ENCODE measurements at regions not wholly inside any gene's neighbourhood (a gene's known extent, or its start where the extent isn't known, plus 50 kb on each side); places are given as distances from the start of the nearest gene placed in this dataset.

GRCh38 chr12:23333938-23334337, 615.5 kb downstream of the SOX5 start:
- no peak overlapping the region for H2AFZ ChIP-seq (ENCODE audit: low read depth, low read length, severe bottlenecking)
- TF ChIP-seq EZH2phosphoT487 (conservative IDR thresholded peaks at IDR 0.05; ENCODE audit: low read length) = no peak
- no peaks in the 10 kb centered on the region for H3K9me3 ChIP-seq (ENCODE audit: insufficient read depth, low read length)

DNA sequence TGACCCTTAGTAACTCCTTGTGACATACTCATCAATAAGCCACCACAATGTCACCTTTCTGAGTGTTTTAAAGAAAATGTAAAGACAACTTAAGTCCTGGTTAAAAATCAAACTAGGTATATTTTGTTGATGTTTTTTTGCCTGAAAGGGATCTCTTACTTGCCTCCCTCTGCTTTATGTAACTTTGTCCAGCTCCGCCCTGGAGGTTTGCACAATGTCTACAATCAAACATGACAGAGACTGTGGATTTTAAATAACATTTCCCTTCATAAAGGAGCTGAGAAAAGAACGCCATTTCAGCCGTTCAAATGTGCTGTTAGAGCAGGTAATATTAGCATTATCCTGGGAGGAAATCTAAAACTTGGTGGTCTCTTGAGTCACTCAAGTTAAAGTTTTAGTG, 613.9 kb downstream of the SOX5 start:
- Histone ChIP-seq H3K27ac (ENCODE audit: low read depth, low read length) (no peak overlapping the region), H3K9me2 (replicated peaks; ENCODE audit: insufficient read depth, low read length) (no peaks in the 10 kb centered on the region)
- TF ChIP-seq EZH2phosphoT487 (conservative IDR thresholded peaks at IDR 0.05; ENCODE audit: low read length) = no peak
- TF ChIP-seq, protein P1, sequence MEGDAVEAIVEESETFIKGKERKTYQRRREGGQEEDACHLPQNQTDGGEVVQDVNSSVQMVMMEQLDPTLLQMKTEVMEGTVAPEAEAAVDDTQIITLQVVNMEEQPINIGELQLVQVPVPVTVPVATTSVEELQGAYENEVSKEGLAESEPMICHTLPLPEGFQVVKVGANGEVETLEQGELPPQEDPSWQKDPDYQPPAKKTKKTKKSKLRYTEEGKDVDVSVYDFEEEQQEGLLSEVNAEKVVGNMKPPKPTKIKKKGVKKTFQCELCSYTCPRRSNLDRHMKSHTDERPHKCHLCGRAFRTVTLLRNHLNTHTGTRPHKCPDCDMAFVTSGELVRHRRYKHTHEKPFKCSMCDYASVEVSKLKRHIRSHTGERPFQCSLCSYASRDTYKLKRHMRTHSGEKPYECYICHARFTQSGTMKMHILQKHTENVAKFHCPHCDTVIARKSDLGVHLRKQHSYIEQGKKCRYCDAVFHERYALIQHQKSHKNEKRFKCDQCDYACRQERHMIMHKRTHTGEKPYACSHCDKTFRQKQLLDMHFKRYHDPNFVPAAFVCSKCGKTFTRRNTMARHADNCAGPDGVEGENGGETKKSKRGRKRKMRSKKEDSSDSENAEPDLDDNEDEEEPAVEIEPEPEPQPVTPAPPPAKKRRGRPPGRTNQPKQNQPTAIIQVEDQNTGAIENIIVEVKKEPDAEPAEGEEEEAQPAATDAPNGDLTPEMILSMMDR (IDR thresholded peaks at IDR 0.05; ENCODE audit: insufficient read depth, low read length, poor library complexity, severe bottlenecking) = no peak

More at GRCh38 chr12:23333938-23334337, 615.5 kb downstream of the SOX5 start:
- H3K9me2 ChIP-seq (replicated peaks; ENCODE audit: insufficient read depth, low read length) = no peaks in the 10 kb centered on the region
- H3K27me3 ChIP-seq (ENCODE audit: low read length) = no peaks in the 10 kb centered on the region
- no peaks in the 10 kb centered on the region for H3F3A ChIP-seq (ENCODE audit: insufficient read depth)
- H3K79me2 ChIP-seq (ENCODE audit: insufficient read depth, low read length) = no peaks in the 10 kb centered on the region
- no peak overlapping the region for H3K4me3 ChIP-seq (ENCODE audit: insufficient read depth, low read length, poor library complexity, severe bottlenecking)
- H3K36me3 ChIP-seq (ENCODE audit: low read length) = no peaks in the 10 kb centered on the region
- H3K27ac ChIP-seq (ENCODE audit: low read depth, low read length) = no peak overlapping the region
- no peak overlapping the region for H3K9ac ChIP-seq (ENCODE audit: low read length)
- H3K4me2 ChIP-seq (ENCODE audit: low read depth, low read length, poor library complexity, severe bottlenecking) = no peak overlapping the region
- H4K20me1 ChIP-seq (ENCODE audit: low read depth, low read length) = no peaks in the 10 kb centered on the region

DNA sequence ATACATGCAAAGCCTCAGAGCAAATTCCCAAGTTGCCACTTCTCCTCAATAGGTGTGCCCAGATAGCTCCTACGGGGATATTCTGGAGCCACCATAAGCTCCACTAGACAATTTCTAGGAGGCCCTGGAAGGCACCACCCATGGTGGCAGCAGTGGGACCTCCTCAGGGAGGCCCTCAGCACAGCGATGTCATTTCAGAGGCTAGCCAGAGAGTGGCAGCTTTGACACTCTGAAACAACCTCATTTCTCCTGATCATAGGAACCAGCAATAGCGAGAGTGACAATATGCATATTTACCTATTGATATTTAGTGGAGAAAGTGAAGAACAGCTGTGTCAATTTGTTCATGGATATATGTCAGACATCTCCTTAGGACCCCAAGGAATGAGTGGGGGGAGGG, 612.3 kb downstream of the SOX5 start:
- no peaks in the 10 kb centered on the region for H4K20me1 ChIP-seq (ENCODE audit: low read depth, low read length)

More for the DNA sequence above, 613.9 kb downstream of the SOX5 start:
- Histone ChIP-seq H2AFZ (ENCODE audit: low read depth, low read length, severe bottlenecking) (no peak overlapping the region), H3K9me3 (ENCODE audit: insufficient read depth, low read length) (no peaks in the 10 kb centered on the region), H3K27me3 (ENCODE audit: low read length) (no peaks in the 10 kb centered on the region), H3K79me2 (ENCODE audit: insufficient read depth, low read length) (no peaks in the 10 kb centered on the region), H4K20me1 (ENCODE audit: low read depth, low read length) (no peaks in the 10 kb centered on the region), H3K4me3 (ENCODE audit: insufficient read depth, low read length, poor library complexity, severe bottlenecking) (no peak overlapping the region), H3K36me3 (ENCODE audit: low read length) (no peaks in the 10 kb centered on the region), H3K9ac (ENCODE audit: low read length) (no peak overlapping the region), H3K4me2 (ENCODE audit: low read depth, low read length, poor library complexity, severe bottlenecking) (no peak overlapping the region), H3F3A (ENCODE audit: insufficient read depth) (no peaks in the 10 kb centered on the region)

GRCh38 chr12:23340351-23340750, 609.1 kb downstream of the SOX5 start:
- no peaks in the 10 kb centered on the region for H3F3A ChIP-seq (ENCODE audit: insufficient read depth)
- TF ChIP-seq EZH2phosphoT487 (conservative IDR thresholded peaks at IDR 0.05; ENCODE audit: low read length) = no peak
- TF ChIP-seq, protein P1 (IDR thresholded peaks at IDR 0.05; ENCODE audit: insufficient read depth, low read length, poor library complexity, severe bottlenecking) = no peak
- no peak overlapping the region for H3K9ac ChIP-seq (ENCODE audit: low read length)
- no peaks in the 10 kb centered on the region for H4K20me1 ChIP-seq (ENCODE audit: low read depth, low read length)
- H3K9me3 ChIP-seq (ENCODE audit: insufficient read depth, low read length) = no peaks in the 10 kb centered on the region
- no peaks in the 10 kb centered on the region for H3K79me2 ChIP-seq (ENCODE audit: insufficient read depth, low read length)
- no peak overlapping the region for H2AFZ ChIP-seq (ENCODE audit: low read depth, low read length, severe bottlenecking)
- no peaks in the 10 kb centered on the region for H3K27me3 ChIP-seq (ENCODE audit: low read length)
- no peaks in the 10 kb centered on the region for H3K36me3 ChIP-seq (ENCODE audit: low read length)
- H3K4me2 ChIP-seq (ENCODE audit: low read depth, low read length, poor library complexity, severe bottlenecking) = no peak overlapping the region
- no peaks in the 10 kb centered on the region for H3K9me2 ChIP-seq (replicated peaks; ENCODE audit: insufficient read depth, low read length)
- H3K27ac ChIP-seq (ENCODE audit: low read depth, low read length) = no peak overlapping the region
- no peak overlapping the region for H3K4me3 ChIP-seq (ENCODE audit: insufficient read depth, low read length, poor library complexity, severe bottlenecking)

More for the DNA sequence above, 612.3 kb downstream of the SOX5 start:
- TF ChIP-seq EZH2phosphoT487 (conservative IDR thresholded peaks at IDR 0.05; ENCODE audit: low read length) = no peak
- TF ChIP-seq, protein P1 (IDR thresholded peaks at IDR 0.05; ENCODE audit: insufficient read depth, low read length, poor library complexity, severe bottlenecking) = no peak
- Histone ChIP-seq H3K79me2 (ENCODE audit: insufficient read depth, low read length) (no peaks in the 10 kb centered on the region), H2AFZ (ENCODE audit: low read depth, low read length, severe bottlenecking) (no peak overlapping the region), H3K27me3 (ENCODE audit: low read length) (no peaks in the 10 kb centered on the region), H3K4me3 (ENCODE audit: insufficient read depth, low read length, poor library complexity, severe bottlenecking) (no peak overlapping the region), H3F3A (ENCODE audit: insufficient read depth) (no peaks in the 10 kb centered on the region), H3K4me2 (ENCODE audit: low read depth, low read length, poor library complexity, severe bottlenecking) (no peak overlapping the region), H3K27ac (ENCODE audit: low read depth, low read length) (no peak overlapping the region), H3K9me2 (replicated peaks; ENCODE audit: insufficient read depth, low read length) (no peaks in the 10 kb centered on the region), H3K9ac (ENCODE audit: low read length) (no peak overlapping the region), H3K36me3 (ENCODE audit: low read length) (no peaks in the 10 kb centered on the region), H3K9me3 (ENCODE audit: insufficient read depth, low read length) (no peaks in the 10 kb centered on the region)
